CD14-positive monocyte (primary cell): ENCODE measurements at regions not wholly inside any gene's neighbourhood (a gene's known extent, or its start where the extent isn't known, plus 50 kb on each side); places are given as distances from the start of the nearest gene placed in this dataset.

ENCODE experiments used
- DNase-seq, 3 donors: peaks; one replicate each; pipeline ENCODE4 v3.0.0-alpha.2; 2011 to 2022
- H2AFZ ChIP-seq: 2 replicates; pipeline ENCODE4 v1.6.0; 2012; ENCODE audit warnings: mild to moderate bottlenecking, low read depth, low read length, inconsistent platforms; ENCODE audit not compliant: insufficient read depth, poor library complexity, severe bottlenecking
- H3K27ac ChIP-seq, 2 donors: 1 replicate in 1 of 2; 2 replicates in 1 of 2; pipeline ENCODE4 v1.5.1; 2012 to 2013; ENCODE audit warnings: low read length in 2 of 2, control low read depth in 1 of 2, inconsistent platforms in 1 of 2, low read depth in 1 of 2, mild to moderate bottlenecking in 1 of 2
- H3K27me3 ChIP-seq, 2 donors: one replicate each; pipeline versions ENCODE4 v1.6.0 to v1.6.1; 2011 to 2013; ENCODE audit warnings: low read length in 2 of 2; ENCODE audit not compliant: control insufficient read depth in 2 of 2, insufficient read depth in 2 of 2
- H3K36me3 ChIP-seq, 2 donors: replicated peaks in 1 of 2; 1 replicate in 1 of 2; 2 replicates in 1 of 2; pipeline versions ENCODE4 v1.5.1 to v1.6.1; 2012 to 2013; ENCODE audit warnings: low read length in 2 of 2, control low read depth in 1 of 2, inconsistent platforms in 1 of 2, mild to moderate bottlenecking in 1 of 2; ENCODE audit not compliant: insufficient read depth in 2 of 2, control insufficient read depth in 1 of 2
- H3K4me1 ChIP-seq, 2 donors: 1 replicate in 1 of 2; 2 replicates in 1 of 2; pipeline versions ENCODE4 v1.5.1 to v1.6.1; 2012 to 2013; ENCODE audit warnings: low read length in 2 of 2, control low read depth in 1 of 2, inconsistent platforms in 1 of 2, mild to moderate bottlenecking in 1 of 2, moderate library complexity in 1 of 2; ENCODE audit not compliant: insufficient read depth in 2 of 2, control insufficient read depth in 1 of 2
- H3K4me2 ChIP-seq: replicated peaks from 2 replicates; pipeline ENCODE3; 2012; ENCODE audit warnings: low read length, moderate library complexity, mild to moderate bottlenecking; ENCODE audit not compliant: poor library complexity, severe bottlenecking; ENCODE audit errors: extremely low read depth
- H3K4me3 ChIP-seq, 3 experiments: fragments of 200-600 bp in 1 of 3; sonication (generic) in 1 of 3; replicated peaks in 1 of 3; 1 replicate in 2 of 3; 2 replicates in 1 of 3; pipeline ENCODE4 v1.5.1; 2011 to 2013; ENCODE audit warnings: low read length in 3 of 3, mild to moderate bottlenecking in 3 of 3, control low read depth in 2 of 3, low read depth in 2 of 3, inconsistent platforms in 1 of 3, moderate library complexity in 1 of 3
- H3K79me2 ChIP-seq: 2 replicates; pipeline ENCODE4 v1.6.0; 2012; ENCODE audit warnings: mild to moderate bottlenecking, control low read depth, inconsistent platforms, low read length, moderate library complexity; ENCODE audit not compliant: insufficient read depth
- H3K9ac ChIP-seq: 2 replicates; pipeline ENCODE4 v1.6.0; 2017; ENCODE audit warnings: low read length, mild to moderate bottlenecking; ENCODE audit not compliant: insufficient read depth, poor library complexity, severe bottlenecking
- H3K9me3 ChIP-seq, 2 donors: replicated peaks in 1 of 2; 1 replicate in 1 of 2; 2 replicates in 1 of 2; pipeline versions ENCODE4 v1.5.1 to v1.6.1; 2012 to 2013; ENCODE audit warnings: low read length in 2 of 2, control low read depth in 1 of 2; ENCODE audit not compliant: control insufficient read depth in 1 of 2, insufficient read depth in 1 of 2
- H4K20me1 ChIP-seq: 2 replicates; pipeline ENCODE4 v1.6.0; 2012; ENCODE audit warnings: mild to moderate bottlenecking, low read length, control low read depth, moderate library complexity; ENCODE audit not compliant: insufficient read depth
- H3K27ac Mint-ChIP-seq, 7 donors: one replicate each; pipeline ENCODE4 v1.8.0; 2020; ENCODE audit warnings: mild to moderate bottlenecking in 7 of 7, mixed read lengths in 7 of 7, moderate library complexity in 6 of 7, inconsistent platforms in 2 of 7
- H3K27me3 Mint-ChIP-seq, 3 donors: one replicate each; pipeline ENCODE4 v1.8.0; 2021 to 2022; ENCODE audit warnings: low read depth in 3 of 3, mild to moderate bottlenecking in 3 of 3, mixed read lengths in 3 of 3, moderate library complexity in 3 of 3, inconsistent platforms in 1 of 3
- H3K36me3 Mint-ChIP-seq, 2 donors: one replicate each; pipeline ENCODE4 v1.8.0; 2020; ENCODE audit warnings: mixed read lengths in 2 of 2, inconsistent platforms in 1 of 2, mild to moderate bottlenecking in 1 of 2
- H3K4me1 Mint-ChIP-seq: one replicate; pipeline ENCODE4 v1.8.0; 2020; ENCODE audit warnings: mild to moderate bottlenecking, mixed read lengths
- H3K4me3 Mint-ChIP-seq, 2 donors: one replicate each; pipeline ENCODE4 v1.8.0; 2020; ENCODE audit warnings: mild to moderate bottlenecking in 2 of 2, mixed read lengths in 2 of 2, moderate library complexity in 1 of 2
- H3K9me3 Mint-ChIP-seq, 7 donors: one replicate each; pipeline ENCODE4 v1.8.0; 2020 to 2022; ENCODE audit warnings: mixed read lengths in 7 of 7, mild to moderate bottlenecking in 6 of 7, moderate library complexity in 6 of 7, inconsistent platforms in 2 of 7
- WGBS: methylation state at CpG from one replicate; pipeline ENCODE4 v1.1.5; 2013; ENCODE audit warnings: missing lambda C conversion rate; ENCODE audit not compliant: insufficient coverage; 5-methylcytosine and 5-hydroxymethylcytosine counted together
- intact Hi-C, 2 donors: fragments of 100-400 bp; cut with micrococcal nuclease; formaldehyde crosslinking; loops; one replicate each; pipeline versions ENCODE4 v1.15.0 to v1.15.1; 2023
- TF ChIP-seq, protein P1 (sequence below): fragments of 200-600 bp; IDR thresholded peaks from one replicate; pipeline ENCODE4 v1.8.0; 2022; ENCODE audit warnings: antibody characterized with exemption, mild to moderate bottlenecking

DNA sequence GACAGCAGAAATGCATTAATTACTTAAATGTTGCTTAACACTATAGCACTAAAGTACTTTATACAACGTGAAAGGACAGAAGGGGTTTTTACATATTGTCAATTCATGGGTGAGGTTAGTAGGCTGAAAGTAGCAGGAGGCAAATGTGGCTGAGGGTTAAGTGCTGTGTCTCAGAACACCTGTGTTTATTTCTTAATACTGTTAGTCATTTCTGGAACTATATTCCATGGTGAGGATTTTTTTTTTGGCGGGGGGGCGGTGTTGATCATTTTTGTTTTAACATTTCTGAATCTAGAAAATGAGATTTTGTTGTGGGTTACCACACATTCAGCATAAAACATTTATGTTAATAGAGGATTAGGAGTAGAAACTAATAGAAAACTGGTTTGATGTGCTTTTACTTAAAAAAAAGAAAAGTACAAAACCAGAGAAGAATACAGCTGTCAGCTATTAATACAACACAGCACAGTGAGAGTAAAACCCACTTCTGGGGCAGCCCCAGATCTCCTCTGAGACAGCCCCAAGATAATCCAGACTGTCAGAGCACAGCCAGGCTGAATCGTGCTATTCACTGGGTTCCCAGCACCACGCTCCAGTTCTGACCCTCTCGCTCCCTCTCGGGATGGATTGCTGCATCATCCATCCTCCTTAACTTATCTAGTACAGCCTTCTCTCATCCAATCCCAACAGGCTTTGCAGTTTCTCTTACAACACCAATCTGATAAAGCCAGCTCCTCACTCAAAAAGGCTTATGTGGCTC lies 307.7 kb downstream of the TUSC7 start:
- peaks cover 7 to 10% of the 10 kb centered on the region in 2 donors for H3K4me1 ChIP-seq
- Mint-ChIP-seq H3K9me3 (peaks cover 0 to 2% (median 0%) of the 10 kb centered on the region in 7 donors), H3K27ac (no peak overlapping the region), H3K4me3 (no peak overlapping the region), H3K27me3 (peaks cover 0 to 12% (median 9%) of the 10 kb centered on the region in 3 donors), H3K4me1 (peaks cover 19% of the 10 kb centered on the region), H3K36me3 (no peaks in the 10 kb centered on the region)
- H3K9ac ChIP-seq, result no peak overlapping the region
- no peaks in the 10 kb centered on the region for H3K9me3 ChIP-seq
- no peaks in the 10 kb centered on the region for H3K36me3 ChIP-seq
- no peaks in the 10 kb centered on the region for H4K20me1 ChIP-seq
- intact Hi-C loops, result loop anchor here (5.0 kb wide), 2 partner anchors 340 to 510 kb away; no protein-coding TSS in a partner anchor
- TF ChIP-seq, protein P1, sequence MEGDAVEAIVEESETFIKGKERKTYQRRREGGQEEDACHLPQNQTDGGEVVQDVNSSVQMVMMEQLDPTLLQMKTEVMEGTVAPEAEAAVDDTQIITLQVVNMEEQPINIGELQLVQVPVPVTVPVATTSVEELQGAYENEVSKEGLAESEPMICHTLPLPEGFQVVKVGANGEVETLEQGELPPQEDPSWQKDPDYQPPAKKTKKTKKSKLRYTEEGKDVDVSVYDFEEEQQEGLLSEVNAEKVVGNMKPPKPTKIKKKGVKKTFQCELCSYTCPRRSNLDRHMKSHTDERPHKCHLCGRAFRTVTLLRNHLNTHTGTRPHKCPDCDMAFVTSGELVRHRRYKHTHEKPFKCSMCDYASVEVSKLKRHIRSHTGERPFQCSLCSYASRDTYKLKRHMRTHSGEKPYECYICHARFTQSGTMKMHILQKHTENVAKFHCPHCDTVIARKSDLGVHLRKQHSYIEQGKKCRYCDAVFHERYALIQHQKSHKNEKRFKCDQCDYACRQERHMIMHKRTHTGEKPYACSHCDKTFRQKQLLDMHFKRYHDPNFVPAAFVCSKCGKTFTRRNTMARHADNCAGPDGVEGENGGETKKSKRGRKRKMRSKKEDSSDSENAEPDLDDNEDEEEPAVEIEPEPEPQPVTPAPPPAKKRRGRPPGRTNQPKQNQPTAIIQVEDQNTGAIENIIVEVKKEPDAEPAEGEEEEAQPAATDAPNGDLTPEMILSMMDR, result no peak
- WGBS, result 87% methylated on average over 3 of the region's 7 CpGs
- no peak overlapping the region for H3K27ac ChIP-seq
- no peak overlapping the region for H3K4me2 ChIP-seq
- no peak overlapping the region for H3K4me3 ChIP-seq
- H2AFZ ChIP-seq, result no peak overlapping the region
- peaks cover 0 to 8% of the 10 kb centered on the region in 2 donors for H3K27me3 ChIP-seq
- H3K79me2 ChIP-seq, result no peaks in the 10 kb centered on the region
- no peak for DNase-seq

DNA sequence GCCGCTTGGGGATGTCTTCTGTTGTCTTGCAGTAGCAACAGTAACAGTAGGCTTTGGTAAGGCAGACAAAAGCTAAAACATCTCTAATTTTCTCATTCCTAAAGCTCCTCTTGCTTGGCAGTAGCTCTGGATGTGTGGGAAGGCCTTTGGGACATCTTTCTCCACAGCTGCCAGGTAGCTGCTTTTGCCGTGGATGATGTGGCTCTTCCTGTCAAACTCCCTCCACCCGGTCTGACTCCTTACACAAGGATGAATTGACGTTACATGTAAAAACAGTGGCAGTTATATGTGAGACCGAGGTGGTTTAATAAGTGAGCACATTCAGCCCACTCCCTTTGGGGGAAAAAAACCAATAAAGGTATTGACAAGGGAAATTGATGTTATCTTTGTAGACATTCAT lies 309.1 kb downstream of the TUSC7 start:
- Mint-ChIP-seq H3K4me1 (peaks cover 22% of the 10 kb centered on the region), H3K9me3 (peaks cover 0 to 5% (median 0%) of the 10 kb centered on the region in 7 donors), H3K27me3 (peaks cover 0 to 12% (median 9%) of the 10 kb centered on the region in 3 donors), H3K27ac (no peak overlapping the region), H3K4me3 (peak overlapping the region in 1 of 2 donors; percentile 60), H3K36me3 (no peaks in the 10 kb centered on the region)
- Histone ChIP-seq H3K4me3 (no peak overlapping the region), H2AFZ (peak overlapping the region; percentile 67), H4K20me1 (no peaks in the 10 kb centered on the region), H3K9me3 (no peaks in the 10 kb centered on the region), H3K36me3 (no peaks in the 10 kb centered on the region), H3K4me2 (no peak overlapping the region), H3K79me2 (no peaks in the 10 kb centered on the region), H3K27me3 (peaks cover 0 to 8% of the 10 kb centered on the region in 2 donors), H3K9ac (no peak overlapping the region), H3K27ac (no peak overlapping the region), H3K4me1 (peaks cover 7 to 10% of the 10 kb centered on the region in 2 donors)
- intact Hi-C loops, result loop anchor here (5.0 kb wide), 2 partner anchors 339 to 509 kb away; no protein-coding TSS in a partner anchor
- TF ChIP-seq, protein P1, result no peak
- DNase-seq, result no peak
- 17% methylated on average over 1 of the region's 5 CpGs for WGBS
